ENCODE measurements at regions not wholly inside any gene's neighbourhood (a gene's known extent, or its start where the extent isn't known, plus 50 kb on each side); places are given as distances from the start of the nearest gene placed in this dataset.
A peak's percentile ranks its signal among the peaks of the same experiment; 100 is the strongest.

DNA sequence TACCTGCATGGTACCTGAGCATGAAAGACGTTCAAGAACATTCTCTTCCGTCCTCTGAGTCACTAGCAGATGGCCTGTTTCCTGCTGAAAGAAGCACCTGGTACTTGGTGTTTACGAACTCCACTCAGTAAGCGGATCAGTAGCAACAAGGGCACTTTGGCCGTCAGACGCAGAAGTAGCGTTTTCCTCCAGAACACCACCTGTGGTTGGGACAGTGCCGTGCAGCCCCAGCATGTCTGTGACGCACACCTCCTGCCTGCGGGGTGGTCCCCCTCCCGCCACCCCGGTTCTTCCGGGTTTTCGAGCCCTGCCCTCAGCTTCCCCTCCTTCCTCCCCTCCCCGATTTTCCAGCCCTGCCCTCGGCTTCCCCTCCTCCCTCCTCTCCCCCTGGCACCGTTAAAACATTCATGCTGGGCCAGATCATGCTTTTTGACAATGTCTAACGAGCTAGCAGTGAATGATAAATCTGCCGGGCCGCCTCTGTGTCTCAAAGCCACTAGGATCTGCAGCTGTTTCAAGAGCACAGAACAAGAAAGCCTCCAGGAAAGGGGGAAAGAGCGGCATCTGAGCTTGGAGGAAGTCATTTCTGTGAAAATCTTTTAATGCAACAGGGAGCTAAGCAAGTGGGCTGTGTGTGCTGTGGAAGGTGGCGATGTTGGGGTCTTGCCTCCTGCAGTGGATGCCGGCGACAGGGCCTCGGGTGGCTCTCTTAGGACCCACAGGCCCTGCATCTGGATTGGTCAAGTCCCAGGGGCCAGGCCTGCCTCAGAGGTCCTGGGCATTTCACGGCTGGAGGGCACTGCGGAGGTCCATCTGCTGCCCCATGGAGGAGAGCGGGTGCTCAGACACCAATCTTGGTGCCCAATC lies 207.9 kb downstream of the ERMARD start:
- no peaks in the 10 kb centered on the region for H3K4me1 ChIP-seq
- no peak overlapping the region for H3K4me3 ChIP-seq
- no peaks in the 10 kb centered on the region for H3K36me3 ChIP-seq
- H3K9me3 ChIP-seq, result no peaks in the 10 kb centered on the region
- no peak overlapping the region for H3K27ac ChIP-seq
- intact Hi-C loops (cut with DNase I), result no loop called here
- peak; percentile 33 for DNase-seq
- TF ChIP-seq CTCF (IDR thresholded peaks at IDR 0.05), result no peak
- peak overlapping the region in 1 of 2 donors; percentile 39 for H3K9ac ChIP-seq (ENCODE audit: low read depth in 2 of 2, low read length in 2 of 2)
- H3K27me3 ChIP-seq, result no peaks in the 10 kb centered on the region

DNA sequence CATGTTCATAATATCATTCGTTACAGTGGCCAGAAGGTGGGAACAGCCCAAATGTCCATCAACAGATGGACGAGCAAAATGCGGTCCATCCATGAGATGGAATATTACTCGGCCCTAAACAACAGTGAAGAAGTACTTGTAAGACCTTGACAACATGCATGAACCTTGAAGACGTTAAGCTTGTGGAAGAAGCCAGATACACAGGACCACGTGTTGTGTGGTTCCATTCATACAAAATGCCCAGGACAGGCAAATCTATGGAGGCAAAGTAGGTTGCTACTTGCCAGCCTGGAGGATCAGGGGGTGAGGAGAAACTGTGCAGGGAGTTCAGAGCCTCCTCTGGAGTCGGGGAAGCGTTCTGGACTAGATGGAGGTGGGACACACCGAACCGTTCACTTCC lies 207.1 kb downstream of the ERMARD start:
- intact Hi-C loops (cut with DNase I), result no loop called here
- Histone ChIP-seq H3K4me1 (no peaks in the 10 kb centered on the region), H3K27me3 (no peaks in the 10 kb centered on the region), H3K9me3 (no peaks in the 10 kb centered on the region), H3K9ac (ENCODE audit: low read depth in 2 of 2, low read length in 2 of 2) (no peak overlapping the region), H3K36me3 (no peaks in the 10 kb centered on the region), H3K4me3 (no peak overlapping the region), H3K27ac (no peak overlapping the region)
- peak; percentile 4 for DNase-seq
- TF ChIP-seq CTCF (IDR thresholded peaks at IDR 0.05), result no peak

DNA sequence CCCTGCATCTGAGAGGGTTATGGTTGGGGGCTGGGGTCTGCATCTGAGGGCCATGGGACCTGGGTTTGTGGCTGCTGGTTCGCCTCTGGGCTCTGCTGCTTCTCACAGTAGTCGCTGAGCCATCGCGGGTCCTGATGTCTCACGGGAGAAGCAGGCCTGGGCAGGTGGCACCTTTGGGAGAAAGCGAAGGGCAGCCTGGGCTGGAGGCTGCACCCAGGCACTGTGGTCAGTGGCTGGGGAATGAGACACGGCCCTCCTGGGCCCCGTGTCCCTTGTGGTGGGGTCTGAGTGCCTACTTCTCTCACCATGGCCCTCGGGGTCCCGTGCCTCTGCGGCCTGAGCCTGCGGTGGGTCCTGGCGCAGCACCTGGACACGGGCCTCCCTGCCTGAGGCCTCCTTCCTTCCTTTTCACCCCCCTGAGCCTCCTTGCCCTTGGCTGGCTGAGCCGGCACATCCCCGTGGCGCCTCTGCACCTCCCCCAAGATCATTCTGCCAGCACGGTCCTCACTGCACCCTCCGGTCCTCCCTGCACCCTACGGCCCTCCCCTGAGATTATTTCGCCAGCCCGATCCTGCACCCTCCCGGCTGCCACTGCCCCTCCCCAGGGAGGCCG lies 206.0 kb downstream of the ERMARD start:
- no peak overlapping the region for H3K9ac ChIP-seq (ENCODE audit: low read depth in 2 of 2, low read length in 2 of 2)
- H3K36me3 ChIP-seq, result no peaks in the 10 kb centered on the region
- no peaks in the 10 kb centered on the region for H3K4me1 ChIP-seq
- no peak overlapping the region for H3K27ac ChIP-seq
- no peak for TF ChIP-seq CTCF (IDR thresholded peaks at IDR 0.05)
- intact Hi-C loops (cut with DNase I), result no loop called here
- no peaks in the 10 kb centered on the region for H3K9me3 ChIP-seq
- no peaks in the 10 kb centered on the region for H3K27me3 ChIP-seq
- H3K4me3 ChIP-seq, result no peak overlapping the region
- DNase-seq, result peak; percentile 11

DNA sequence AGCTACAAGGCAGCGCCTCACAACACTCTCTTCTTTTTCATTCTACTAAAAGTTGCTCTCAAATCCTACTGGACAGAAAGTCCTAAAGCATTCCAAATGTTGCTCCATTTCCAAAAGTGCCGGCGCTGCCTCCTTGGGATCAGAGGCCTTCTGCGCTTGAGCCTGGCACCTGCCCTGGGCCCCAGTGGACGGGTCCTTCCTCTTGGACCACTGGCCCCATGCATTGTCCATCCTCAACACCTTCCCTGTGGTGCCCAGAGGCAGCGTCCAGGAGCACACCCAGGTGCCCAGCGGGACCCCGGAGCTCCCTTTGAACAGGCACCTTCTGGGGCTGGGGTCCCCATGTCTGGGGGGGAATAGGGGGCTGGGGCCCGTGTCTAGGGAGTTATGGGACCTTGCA lies 205.2 kb downstream of the ERMARD start:
- intact Hi-C loops (cut with DNase I), result no loop called here
- H3K9me3 ChIP-seq, result no peaks in the 10 kb centered on the region
- H3K27ac ChIP-seq, result no peak overlapping the region
- H3K27me3 ChIP-seq, result no peaks in the 10 kb centered on the region
- no peaks in the 10 kb centered on the region for H3K36me3 ChIP-seq
- H3K9ac ChIP-seq (ENCODE audit: low read depth in 2 of 2, low read length in 2 of 2), result no peak overlapping the region
- no peak for TF ChIP-seq CTCF (IDR thresholded peaks at IDR 0.05)
- no peak overlapping the region for H3K4me3 ChIP-seq
- DNase-seq, result peak; percentile 8
- H3K4me1 ChIP-seq, result no peaks in the 10 kb centered on the region

GRCh38 chr6:169955731-169956437 lies 204.5 kb downstream of the ERMARD start:
- Histone ChIP-seq H3K4me1 (no peaks in the 10 kb centered on the region), H3K4me3 (no peak overlapping the region), H3K9ac (ENCODE audit: low read depth in 2 of 2, low read length in 2 of 2) (no peak overlapping the region), H3K27me3 (no peaks in the 10 kb centered on the region), H3K27ac (no peak overlapping the region), H3K9me3 (no peaks in the 10 kb centered on the region), H3K36me3 (no peaks in the 10 kb centered on the region)
- no peak for TF ChIP-seq CTCF (IDR thresholded peaks at IDR 0.05)
- peak; percentile 9 for DNase-seq
- intact Hi-C loops (cut with DNase I), result no loop called here

All from colonic mucosa (tissue), 4 donors.